ENCODE measurements at regions not wholly inside any gene's neighbourhood (a gene's known extent, or its start where the extent isn't known, plus 50 kb on each side); places are given as distances from the start of the nearest gene placed in this dataset.

DNA sequence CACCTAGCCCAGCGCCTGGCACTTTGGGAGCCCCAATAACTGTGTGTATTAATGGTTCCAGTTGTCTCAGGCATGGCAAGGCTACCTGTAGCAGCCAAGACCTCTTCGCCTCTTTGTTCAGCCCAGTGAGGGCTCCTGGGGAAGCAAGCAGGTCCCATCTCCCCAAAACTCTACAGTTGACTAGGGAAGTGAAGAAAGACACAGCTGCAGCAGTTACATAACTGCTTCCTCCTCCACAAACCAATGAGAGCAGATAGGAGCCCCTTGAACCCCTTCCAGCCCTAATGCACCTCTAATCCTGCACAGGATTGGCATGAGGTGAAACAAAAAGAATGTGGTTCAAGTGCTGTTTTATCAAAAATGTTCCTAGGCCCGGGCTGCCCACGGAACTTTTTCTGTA is 100.5 kb downstream of the SYF2 start:
- TF ChIP-seq CTCF (IDR thresholded peaks at IDR 0.05): no peak
- no peak for TF ChIP-seq POLR2A (IDR thresholded peaks at IDR 0.05)
